ENCODE measurements at regions not wholly inside any gene's neighbourhood (a gene's known extent, or its start where the extent isn't known, plus 50 kb on each side); places are given as distances from the start of the nearest gene placed in this dataset.

GRCh38 chr2:204453730-204454167 is 91.5 kb upstream of the PARD3B start:
- TF ChIP-seq, protein P1, sequence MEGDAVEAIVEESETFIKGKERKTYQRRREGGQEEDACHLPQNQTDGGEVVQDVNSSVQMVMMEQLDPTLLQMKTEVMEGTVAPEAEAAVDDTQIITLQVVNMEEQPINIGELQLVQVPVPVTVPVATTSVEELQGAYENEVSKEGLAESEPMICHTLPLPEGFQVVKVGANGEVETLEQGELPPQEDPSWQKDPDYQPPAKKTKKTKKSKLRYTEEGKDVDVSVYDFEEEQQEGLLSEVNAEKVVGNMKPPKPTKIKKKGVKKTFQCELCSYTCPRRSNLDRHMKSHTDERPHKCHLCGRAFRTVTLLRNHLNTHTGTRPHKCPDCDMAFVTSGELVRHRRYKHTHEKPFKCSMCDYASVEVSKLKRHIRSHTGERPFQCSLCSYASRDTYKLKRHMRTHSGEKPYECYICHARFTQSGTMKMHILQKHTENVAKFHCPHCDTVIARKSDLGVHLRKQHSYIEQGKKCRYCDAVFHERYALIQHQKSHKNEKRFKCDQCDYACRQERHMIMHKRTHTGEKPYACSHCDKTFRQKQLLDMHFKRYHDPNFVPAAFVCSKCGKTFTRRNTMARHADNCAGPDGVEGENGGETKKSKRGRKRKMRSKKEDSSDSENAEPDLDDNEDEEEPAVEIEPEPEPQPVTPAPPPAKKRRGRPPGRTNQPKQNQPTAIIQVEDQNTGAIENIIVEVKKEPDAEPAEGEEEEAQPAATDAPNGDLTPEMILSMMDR (IDR thresholded peaks at IDR 0.05; ENCODE audit: poor library complexity) = no peak
- no peak for TF ChIP-seq EZH2phosphoT487 (IDR thresholded peaks at IDR 0.05; ENCODE audit: low read depth, severe bottlenecking, unreplicated experiment)
